ENCODE measurements at regions not wholly inside any gene's neighbourhood (a gene's known extent, or its start where the extent isn't known, plus 50 kb on each side); places are given as distances from the start of the nearest gene placed in this dataset.

DNA sequence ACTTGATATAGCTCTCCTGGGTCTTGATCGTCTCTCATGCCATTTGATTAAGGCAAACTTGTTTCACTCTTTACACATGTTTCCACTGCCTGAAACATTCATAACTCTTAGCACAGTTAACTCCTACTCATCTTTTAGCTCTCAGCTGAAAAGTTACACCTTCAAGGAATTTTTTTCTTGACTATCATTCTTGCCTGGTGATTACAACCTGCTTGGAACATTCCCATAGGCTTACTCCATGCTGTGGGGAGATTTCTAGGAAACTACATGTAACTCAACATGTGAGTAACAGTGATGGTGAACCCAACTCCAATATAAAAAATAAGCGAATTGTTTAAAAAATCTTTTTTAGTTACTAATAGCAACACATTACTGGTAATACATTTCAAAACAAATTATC, 224.1 kb upstream of the MPDZ start:
- TF ChIP-seq GLIS3 (CRISPR knock-in tag; IDR thresholded peaks at IDR 0.05) = no peak
- no peak for TF ChIP-seq PPARA (CRISPR knock-in tag; IDR thresholded peaks at IDR 0.05; ENCODE audit: borderline replicate concordance)
- TF ChIP-seq TOX (CRISPR knock-in tag; IDR thresholded peaks at IDR 0.05; ENCODE audit: borderline replicate concordance) = no peak
- TF ChIP-seq ESRRG (CRISPR knock-in tag; IDR thresholded peaks at IDR 0.05) = no peak
- TF ChIP-seq RARB (CRISPR knock-in tag; IDR thresholded peaks at IDR 0.05) = no peak
- no peak for TF ChIP-seq CSRNP3 (CRISPR knock-in tag; IDR thresholded peaks at IDR 0.05)
- no peak for TF ChIP-seq OSR1 (CRISPR knock-in tag; IDR thresholded peaks at IDR 0.05)
- ATAC-seq = no peak

DNA sequence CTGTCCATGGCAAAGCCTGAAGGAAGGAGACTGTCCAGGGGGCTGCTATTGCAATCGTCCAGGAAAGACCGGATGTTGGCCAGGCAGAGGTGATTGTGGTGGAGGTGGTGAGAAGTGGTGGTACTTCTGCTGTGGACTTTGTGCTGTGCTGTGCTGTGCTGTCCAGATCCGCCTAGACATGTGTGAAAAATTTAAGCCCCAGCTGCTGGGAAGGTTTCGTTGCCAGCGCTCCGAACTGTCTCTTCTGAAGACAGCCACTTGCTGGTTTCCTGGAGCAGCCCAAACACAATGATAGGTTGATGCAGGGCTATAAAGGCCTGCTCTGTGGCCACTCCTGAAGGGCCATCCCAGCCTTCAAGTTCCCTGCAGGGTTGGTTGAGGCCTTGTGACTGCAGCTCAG, 223.0 kb upstream of the MPDZ start:
- no peak for ATAC-seq
- TF ChIP-seq, protein P1, sequence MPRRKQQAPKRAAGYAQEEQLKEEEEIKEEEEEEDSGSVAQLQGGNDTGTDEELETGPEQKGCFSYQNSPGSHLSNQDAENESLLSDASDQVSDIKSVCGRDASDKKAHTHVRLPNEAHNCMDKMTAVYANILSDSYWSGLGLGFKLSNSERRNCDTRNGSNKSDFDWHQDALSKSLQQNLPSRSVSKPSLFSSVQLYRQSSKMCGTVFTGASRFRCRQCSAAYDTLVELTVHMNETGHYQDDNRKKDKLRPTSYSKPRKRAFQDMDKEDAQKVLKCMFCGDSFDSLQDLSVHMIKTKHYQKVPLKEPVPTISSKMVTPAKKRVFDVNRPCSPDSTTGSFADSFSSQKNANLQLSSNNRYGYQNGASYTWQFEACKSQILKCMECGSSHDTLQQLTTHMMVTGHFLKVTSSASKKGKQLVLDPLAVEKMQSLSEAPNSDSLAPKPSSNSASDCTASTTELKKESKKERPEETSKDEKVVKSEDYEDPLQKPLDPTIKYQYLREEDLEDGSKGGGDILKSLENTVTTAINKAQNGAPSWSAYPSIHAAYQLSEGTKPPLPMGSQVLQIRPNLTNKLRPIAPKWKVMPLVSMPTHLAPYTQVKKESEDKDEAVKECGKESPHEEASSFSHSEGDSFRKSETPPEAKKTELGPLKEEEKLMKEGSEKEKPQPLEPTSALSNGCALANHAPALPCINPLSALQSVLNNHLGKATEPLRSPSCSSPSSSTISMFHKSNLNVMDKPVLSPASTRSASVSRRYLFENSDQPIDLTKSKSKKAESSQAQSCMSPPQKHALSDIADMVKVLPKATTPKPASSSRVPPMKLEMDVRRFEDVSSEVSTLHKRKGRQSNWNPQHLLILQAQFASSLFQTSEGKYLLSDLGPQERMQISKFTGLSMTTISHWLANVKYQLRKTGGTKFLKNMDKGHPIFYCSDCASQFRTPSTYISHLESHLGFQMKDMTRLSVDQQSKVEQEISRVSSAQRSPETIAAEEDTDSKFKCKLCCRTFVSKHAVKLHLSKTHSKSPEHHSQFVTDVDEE (CRISPR knock-in tag; IDR thresholded peaks at IDR 0.05) = no peak
- no peak for TF ChIP-seq ESRRG (CRISPR knock-in tag; IDR thresholded peaks at IDR 0.05)
- no peak for TF ChIP-seq ARNTL (CRISPR knock-in tag; IDR thresholded peaks at IDR 0.05; ENCODE audit: borderline replicate concordance, low read depth)

DNA sequence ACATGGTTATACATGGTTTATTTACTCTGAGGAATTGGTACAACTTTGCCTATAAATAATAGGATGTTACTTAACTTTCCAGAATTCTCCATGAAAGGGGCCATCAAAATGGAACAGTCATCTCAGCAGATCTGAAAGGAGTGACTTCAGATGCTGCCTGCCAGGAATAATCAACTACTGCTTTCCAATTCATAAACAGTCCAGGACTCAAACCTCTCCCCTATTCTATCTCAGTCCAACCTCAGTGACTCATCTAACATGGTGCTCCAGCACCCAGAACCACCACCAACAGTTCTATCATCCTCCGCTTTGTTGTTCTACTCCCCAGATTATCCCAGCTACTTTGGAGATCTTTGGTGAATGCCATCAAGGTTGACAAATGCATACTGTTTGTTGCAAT, 221.5 kb upstream of the MPDZ start:
- TF ChIP-seq BACH2 (CRISPR knock-in tag; IDR thresholded peaks at IDR 0.05; ENCODE audit: borderline replicate concordance) = no peak
- TF ChIP-seq ZNF8 (CRISPR knock-in tag; IDR thresholded peaks at IDR 0.05) = no peak
- TF ChIP-seq CREB5 (CRISPR knock-in tag; IDR thresholded peaks at IDR 0.05; ENCODE audit: low read depth) = no peak
- TF ChIP-seq ZNF70 (CRISPR knock-in tag; IDR thresholded peaks at IDR 0.05) = no peak
- no peak for TF ChIP-seq PPARA (CRISPR knock-in tag; IDR thresholded peaks at IDR 0.05; ENCODE audit: borderline replicate concordance)
- no peak for TF ChIP-seq OSR1 (CRISPR knock-in tag; IDR thresholded peaks at IDR 0.05)
- TF ChIP-seq ZC3H10 (CRISPR knock-in tag; IDR thresholded peaks at IDR 0.05) = no peak
- no peak for TF ChIP-seq SNAI2 (CRISPR knock-in tag; IDR thresholded peaks at IDR 0.05)
- no peak for TF ChIP-seq GLIS3 (CRISPR knock-in tag; IDR thresholded peaks at IDR 0.05)
- TF ChIP-seq ESRRG (CRISPR knock-in tag; IDR thresholded peaks at IDR 0.05) = no peak
- TF ChIP-seq, protein P2, sequence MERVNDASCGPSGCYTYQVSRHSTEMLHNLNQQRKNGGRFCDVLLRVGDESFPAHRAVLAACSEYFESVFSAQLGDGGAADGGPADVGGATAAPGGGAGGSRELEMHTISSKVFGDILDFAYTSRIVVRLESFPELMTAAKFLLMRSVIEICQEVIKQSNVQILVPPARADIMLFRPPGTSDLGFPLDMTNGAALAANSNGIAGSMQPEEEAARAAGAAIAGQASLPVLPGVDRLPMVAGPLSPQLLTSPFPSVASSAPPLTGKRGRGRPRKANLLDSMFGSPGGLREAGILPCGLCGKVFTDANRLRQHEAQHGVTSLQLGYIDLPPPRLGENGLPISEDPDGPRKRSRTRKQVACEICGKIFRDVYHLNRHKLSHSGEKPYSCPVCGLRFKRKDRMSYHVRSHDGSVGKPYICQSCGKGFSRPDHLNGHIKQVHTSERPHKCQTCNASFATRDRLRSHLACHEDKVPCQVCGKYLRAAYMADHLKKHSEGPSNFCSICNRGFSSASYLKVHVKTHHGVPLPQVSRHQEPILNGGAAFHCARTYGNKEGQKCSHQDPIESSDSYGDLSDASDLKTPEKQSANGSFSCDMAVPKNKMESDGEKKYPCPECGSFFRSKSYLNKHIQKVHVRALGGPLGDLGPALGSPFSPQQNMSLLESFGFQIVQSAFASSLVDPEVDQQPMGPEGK (CRISPR knock-in tag; IDR thresholded peaks at IDR 0.05; ENCODE audit: borderline replicate concordance) = no peak
- TF ChIP-seq, protein P1 (CRISPR knock-in tag; IDR thresholded peaks at IDR 0.05) = no peak
- no peak for TF ChIP-seq CSDC2 (CRISPR knock-in tag; IDR thresholded peaks at IDR 0.05)
- ATAC-seq = no peak

- TF ChIP-seq ISL1 (CRISPR knock-in tag; IDR thresholded peaks at IDR 0.05) (no peak), RARB (CRISPR knock-in tag; IDR thresholded peaks at IDR 0.05) (no peak), ARNTL (CRISPR knock-in tag; IDR thresholded peaks at IDR 0.05; ENCODE audit: borderline replicate concordance, low read depth) (no peak), ZNF70 (CRISPR knock-in tag; IDR thresholded peaks at IDR 0.05) (no peak), ZFP3 (CRISPR knock-in tag; IDR thresholded peaks at IDR 0.05) (no peak), BACH2 (CRISPR knock-in tag; IDR thresholded peaks at IDR 0.05; ENCODE audit: borderline replicate concordance) (no peak), ZFP30 (CRISPR knock-in tag; IDR thresholded peaks at IDR 0.05) (no peak), PPARA (CRISPR knock-in tag; IDR thresholded peaks at IDR 0.05; ENCODE audit: borderline replicate concordance) (no peak), CSRNP3 (CRISPR knock-in tag; IDR thresholded peaks at IDR 0.05) (no peak), CSDC2 (CRISPR knock-in tag; IDR thresholded peaks at IDR 0.05) (no peak), ZC3H10 (CRISPR knock-in tag; IDR thresholded peaks at IDR 0.05) (no peak), ZNF8 (CRISPR knock-in tag; IDR thresholded peaks at IDR 0.05) (no peak), TOX (CRISPR knock-in tag; IDR thresholded peaks at IDR 0.05; ENCODE audit: borderline replicate concordance) (no peak), OSR1 (CRISPR knock-in tag; IDR thresholded peaks at IDR 0.05) (no peak), SNAI2 (CRISPR knock-in tag; IDR thresholded peaks at IDR 0.05) (no peak), CREB5 (CRISPR knock-in tag; IDR thresholded peaks at IDR 0.05; ENCODE audit: low read depth) (no peak), ZNF565 (CRISPR knock-in tag; conservative IDR thresholded peaks at IDR 0.05; ENCODE audit: low read depth) (no peak), TCF4 (CRISPR knock-in tag; IDR thresholded peaks at IDR 0.05; ENCODE audit: borderline replicate concordance) (no peak; the same call in 1 of the 2 replicates), ESRRG (CRISPR knock-in tag; IDR thresholded peaks at IDR 0.05) (no peak)
- no peak for ATAC-seq
Observed at GRCh38 chr9:13500034-13500433, 220.5 kb upstream of the MPDZ start.

All from SK-N-SH treated with all-trans-retinoic acid at 6 μM for 48 hours (cell line).